Panc1 (cell line): ENCODE measurements at regions not wholly inside any gene's neighbourhood (a gene's known extent, or its start where the extent isn't known, plus 50 kb on each side); places are given as distances from the start of the nearest gene placed in this dataset.

Source experiments
- CTCF ChIP-seq: fragments of 450-650 bp; IDR thresholded peaks from 2 replicates; pipeline ENCODE4 v1.5.1; 2017; ENCODE audit warnings: mild to moderate bottlenecking
- REST ChIP-seq, 2 experiments: IDR thresholded peaks; 2 replicates each; pipeline ENCODE4 v1.6.1; 2011 to 2012; ENCODE audit warnings: low read depth in 2 of 2, control low read depth in 1 of 2, low read length in 1 of 2, mild to moderate bottlenecking in 1 of 2, moderate library complexity in 1 of 2; ENCODE audit not compliant: insufficient read depth in 1 of 2

- no peak for TF ChIP-seq REST (IDR thresholded peaks at IDR 0.05; ENCODE audit: insufficient read depth in 1 of 2, low read depth in 2 of 2, low read length in 1 of 2)
- TF ChIP-seq CTCF, result no peak
Measured at GRCh38 chr18:78860117-78860516, 119.5 kb upstream of the SALL3 start.
